ENCODE measurements at regions not wholly inside any gene's neighbourhood (a gene's known extent, or its start where the extent isn't known, plus 50 kb on each side); places are given as distances from the start of the nearest gene placed in this dataset.

DNA sequence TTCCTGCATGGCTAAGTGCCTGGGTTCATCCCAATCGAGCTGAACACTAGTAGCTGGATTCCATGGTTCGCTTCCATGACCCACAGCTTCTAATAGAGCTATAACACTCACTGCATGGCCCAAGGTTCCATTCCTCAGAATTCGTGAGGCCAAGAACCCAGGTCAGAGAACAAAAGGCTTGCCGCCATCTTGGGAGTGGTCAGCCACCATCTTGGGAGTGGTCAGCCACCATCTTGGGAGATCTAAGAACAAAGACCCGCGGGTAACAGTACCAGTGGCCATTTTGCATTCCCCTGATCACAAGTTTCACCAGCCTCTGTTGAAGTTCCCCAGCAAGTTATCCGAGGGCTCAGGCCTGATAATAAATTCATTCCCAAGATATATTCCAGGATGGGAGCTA, 179.6 kb downstream of the LMBRD1 start:
- Histone ChIP-seq H3K4me1 (ENCODE audit: control insufficient read depth, extremely low read depth, insufficient read depth, low read length) (no peaks in the 10 kb centered on the region), H2AFZ (ENCODE audit: low read depth, low read length) (no peak overlapping the region), H3K9ac (replicated peaks; ENCODE audit: extremely low read depth, insufficient read depth, low read length) (no peak overlapping the region), H3K27ac (ENCODE audit: insufficient read depth, low read depth, low read length) (no peak overlapping the region), H3K4me3 (replicated peaks in 1 of 3; ENCODE audit: insufficient read depth in 1 of 3, low read depth in 1 of 3, low read length in 3 of 3) (no peak overlapping the region), H3K79me2 (ENCODE audit: control insufficient read depth, insufficient read depth, low read length) (no peaks in the 10 kb centered on the region), H3K27me3 (ENCODE audit: control insufficient read depth in 2 of 2, insufficient read depth in 2 of 2, low read length in 2 of 2) (no peaks in the 10 kb centered on the region), H3K9me1 (replicated peaks; ENCODE audit: control insufficient read depth, extremely low read depth, insufficient read depth, low read length) (no peaks in the 10 kb centered on the region), H3K4me2 (ENCODE audit: insufficient read depth, low read length) (no peak overlapping the region), H3K36me3 (ENCODE audit: control insufficient read depth in 2 of 2, extremely low read depth in 1 of 2, insufficient read depth in 2 of 2, low read length in 2 of 2) (no peaks in the 10 kb centered on the region), H4K20me1 (replicated peaks; ENCODE audit: control insufficient read depth, extremely low read depth, insufficient read depth, low read length) (no peaks in the 10 kb centered on the region), H3K9me3 (replicated peaks; ENCODE audit: control insufficient read depth, insufficient read depth, low read length) (peaks cover 2% of the 10 kb centered on the region)
- DNase-seq (ENCODE audit: low read depth, low spot score) = no peak
- intact Hi-C loops (cut with micrococcal nuclease) = no loop called here
- ChIA-PET CTCF (no interaction called here), POLR2A (no interaction called here)
- dilution Hi-C loops (cut with MboI; ENCODE audit: extremely low pct_ligation_motif_present, low sequenced_read_pairs) = no loop called here
- no peak for TF ChIP-seq CTCF (IDR thresholded peaks at IDR 0.05; ENCODE audit: extremely low read depth in 1 of 2, insufficient read depth in 1 of 2, low read depth in 1 of 2, low read length in 2 of 2)
- no peak for FAIRE-seq
- no TSS peak for BruUV-seq (replicated peaks)

GRCh38 chr6:69609836-69610472, 186.9 kb downstream of the LMBRD1 start:
- DNase-seq (ENCODE audit: low read depth, low spot score) (no peak), FAIRE-seq (no peak)
- no peak overlapping the region for H3K4me2 ChIP-seq (ENCODE audit: insufficient read depth, low read length)
- H3K27me3 ChIP-seq (ENCODE audit: control insufficient read depth in 2 of 2, insufficient read depth in 2 of 2, low read length in 2 of 2) = no peaks in the 10 kb centered on the region
- CTCF ChIA-PET = no interaction called here
- no TSS peak for BruUV-seq (replicated peaks)
- no peaks in the 10 kb centered on the region for H3K79me2 ChIP-seq (ENCODE audit: control insufficient read depth, insufficient read depth, low read length)
- H3K36me3 ChIP-seq (ENCODE audit: control insufficient read depth in 2 of 2, extremely low read depth in 1 of 2, insufficient read depth in 2 of 2, low read length in 2 of 2) = no peaks in the 10 kb centered on the region
- dilution Hi-C loops (cut with MboI; ENCODE audit: extremely low pct_ligation_motif_present, low sequenced_read_pairs) = no loop called here
- no peaks in the 10 kb centered on the region for H4K20me1 ChIP-seq (replicated peaks; ENCODE audit: control insufficient read depth, extremely low read depth, insufficient read depth, low read length)
- intact Hi-C loops (cut with micrococcal nuclease) = no loop called here
- POLR2A ChIA-PET = no interaction called here
- no peak overlapping the region for H3K9ac ChIP-seq (replicated peaks; ENCODE audit: extremely low read depth, insufficient read depth, low read length)
- no peak for TF ChIP-seq GATA2 (IDR thresholded peaks at IDR 0.05; ENCODE audit: insufficient read depth, insufficient read length, low read depth, low read length)
- no peak for TF ChIP-seq EZH2 (IDR thresholded peaks at IDR 0.05; ENCODE audit: borderline replicate concordance, low read depth, low read length, severe bottlenecking)
- no peak for TF ChIP-seq POLR2AphosphoS5 (IDR thresholded peaks at IDR 0.05; ENCODE audit: insufficient read depth, low read depth, low read length)
- no peak for TF ChIP-seq FOS (IDR thresholded peaks at IDR 0.05; ENCODE audit: borderline replicate concordance, insufficient read depth, low read length)
- TF ChIP-seq POLR2A (IDR thresholded peaks at IDR 0.05; ENCODE audit: low read depth, low read length) = no peak
- TF ChIP-seq MYC (IDR thresholded peaks at IDR 0.05; ENCODE audit: low read depth, low read length) = no peak
- TF ChIP-seq JUN (IDR thresholded peaks at IDR 0.05; ENCODE audit: borderline replicate concordance, insufficient read depth, insufficient read length, low read depth) = no peak
- no peak for TF ChIP-seq CTCF (IDR thresholded peaks at IDR 0.05; ENCODE audit: extremely low read depth in 1 of 2, insufficient read depth in 1 of 2, low read depth in 1 of 2, low read length in 2 of 2)
- no peak for TF ChIP-seq MAX (IDR thresholded peaks at IDR 0.05; ENCODE audit: insufficient read depth, insufficient read length)
- H3K9me3 ChIP-seq (replicated peaks; ENCODE audit: control insufficient read depth, insufficient read depth, low read length) = peaks cover 4% of the 10 kb centered on the region
- H3K4me3 ChIP-seq (replicated peaks in 1 of 3; ENCODE audit: insufficient read depth in 1 of 3, low read depth in 1 of 3, low read length in 3 of 3) = no peak overlapping the region
- H3K4me1 ChIP-seq (ENCODE audit: control insufficient read depth, extremely low read depth, insufficient read depth, low read length) = no peaks in the 10 kb centered on the region
- H3K27ac ChIP-seq (ENCODE audit: insufficient read depth, low read depth, low read length) = no peak overlapping the region
- no peaks in the 10 kb centered on the region for H3K9me1 ChIP-seq (replicated peaks; ENCODE audit: control insufficient read depth, extremely low read depth, insufficient read depth, low read length)
- no peak overlapping the region for H2AFZ ChIP-seq (ENCODE audit: low read depth, low read length)
